ENCODE measurements at regions not wholly inside any gene's neighbourhood (a gene's known extent, or its start where the extent isn't known, plus 50 kb on each side); places are given as distances from the start of the nearest gene placed in this dataset.
A peak's percentile ranks its signal among the peaks of the same experiment; 100 is the strongest.

DNA sequence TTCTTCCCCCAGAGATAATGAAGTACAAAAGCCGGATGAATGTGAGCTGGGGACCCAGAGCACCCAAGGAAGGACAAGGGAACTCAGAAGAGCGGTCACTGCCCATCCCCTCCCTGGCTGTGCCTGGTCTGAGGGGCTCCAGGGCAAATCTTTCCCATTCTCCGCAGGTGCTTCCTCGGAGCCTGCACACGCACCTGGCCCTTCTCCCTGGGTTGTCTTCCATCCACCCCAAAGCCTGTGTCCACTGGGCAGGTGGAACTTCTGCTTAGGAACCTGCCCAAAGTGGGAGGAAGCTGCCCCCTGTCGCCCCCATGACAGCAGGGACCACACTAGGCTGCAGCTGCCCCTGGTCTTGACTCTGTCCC, 121.0 kb upstream of the FGF3 start:
- no peak for DNase-seq (ENCODE audit: low read depth)
- POLR2A ChIA-PET = no interaction called here
- H3K4me3 ChIP-seq (ENCODE audit: low read depth, low read length) = no peak overlapping the region
- TF ChIP-seq, protein P1, sequence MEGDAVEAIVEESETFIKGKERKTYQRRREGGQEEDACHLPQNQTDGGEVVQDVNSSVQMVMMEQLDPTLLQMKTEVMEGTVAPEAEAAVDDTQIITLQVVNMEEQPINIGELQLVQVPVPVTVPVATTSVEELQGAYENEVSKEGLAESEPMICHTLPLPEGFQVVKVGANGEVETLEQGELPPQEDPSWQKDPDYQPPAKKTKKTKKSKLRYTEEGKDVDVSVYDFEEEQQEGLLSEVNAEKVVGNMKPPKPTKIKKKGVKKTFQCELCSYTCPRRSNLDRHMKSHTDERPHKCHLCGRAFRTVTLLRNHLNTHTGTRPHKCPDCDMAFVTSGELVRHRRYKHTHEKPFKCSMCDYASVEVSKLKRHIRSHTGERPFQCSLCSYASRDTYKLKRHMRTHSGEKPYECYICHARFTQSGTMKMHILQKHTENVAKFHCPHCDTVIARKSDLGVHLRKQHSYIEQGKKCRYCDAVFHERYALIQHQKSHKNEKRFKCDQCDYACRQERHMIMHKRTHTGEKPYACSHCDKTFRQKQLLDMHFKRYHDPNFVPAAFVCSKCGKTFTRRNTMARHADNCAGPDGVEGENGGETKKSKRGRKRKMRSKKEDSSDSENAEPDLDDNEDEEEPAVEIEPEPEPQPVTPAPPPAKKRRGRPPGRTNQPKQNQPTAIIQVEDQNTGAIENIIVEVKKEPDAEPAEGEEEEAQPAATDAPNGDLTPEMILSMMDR (IDR thresholded peaks at IDR 0.05; ENCODE audit: insufficient read depth, low read depth, low read length) = no peak
- peaks cover 1% of the 10 kb centered on the region; the same call in 1 of the 2 replicates for H3K27me3 ChIP-seq (ENCODE audit: control insufficient read depth, insufficient read depth, low read length)
- no peaks in the 10 kb centered on the region for H3K36me3 ChIP-seq (ENCODE audit: control insufficient read depth, insufficient read depth, low read length)
- CTCF ChIA-PET = interaction anchor here (0.9 to 1.6 kb wide), 2 partner anchors 21 to 232 kb away, joined by 3 to 4 read pairs; no protein-coding TSS in a partner anchor

DNA sequence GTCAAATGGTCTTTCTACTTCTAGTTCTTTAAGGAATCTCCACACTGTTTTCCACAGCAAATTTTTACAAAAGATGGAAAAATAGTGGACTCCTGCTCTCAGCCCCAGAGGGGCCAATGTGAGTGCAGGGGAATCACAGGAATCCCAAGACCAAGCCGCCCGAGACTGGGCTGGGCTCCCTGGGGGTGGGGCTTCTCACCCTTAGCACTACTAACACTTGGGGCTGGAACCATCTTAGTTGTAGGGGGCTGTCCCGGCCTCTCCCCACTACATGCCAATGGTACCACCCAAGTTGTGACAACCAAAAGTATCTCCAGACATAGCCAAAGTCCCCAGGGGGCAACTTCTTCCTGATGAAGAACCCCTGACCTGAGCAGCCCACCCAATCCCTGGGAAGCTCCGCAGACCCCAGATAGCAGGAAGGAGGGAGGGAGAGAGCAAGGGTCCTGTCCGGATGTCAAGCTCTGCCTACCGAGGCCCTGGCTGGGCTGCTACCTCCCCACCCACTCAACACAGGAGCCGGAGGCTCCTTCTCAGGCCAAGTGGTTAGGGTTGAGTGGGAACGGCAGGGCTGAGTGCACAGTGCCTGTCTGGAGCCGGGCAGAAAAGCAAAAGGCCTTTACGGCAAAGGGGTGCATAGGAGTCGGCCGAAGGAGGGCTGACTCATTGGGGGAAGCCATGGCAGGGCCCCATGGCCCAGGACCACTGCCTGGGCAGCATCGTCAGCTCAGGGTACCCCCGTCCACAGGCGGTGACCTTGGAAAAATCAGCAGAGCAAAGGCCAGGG, 122.5 kb upstream of the FGF3 start:
- CTCF ChIA-PET = interaction anchor here (1.5 kb wide), 1 partner anchor 250 kb away, joined by 3 read pairs; no protein-coding TSS in a partner anchor
- H3K4me3 ChIP-seq (ENCODE audit: low read depth, low read length) = no peak overlapping the region
- DNase-seq (ENCODE audit: low read depth) = no peak
- no peaks in the 10 kb centered on the region for H3K36me3 ChIP-seq (ENCODE audit: control insufficient read depth, insufficient read depth, low read length)
- POLR2A ChIA-PET = no interaction called here
- TF ChIP-seq, protein P1 (IDR thresholded peaks at IDR 0.05; ENCODE audit: insufficient read depth, low read depth, low read length) = no peak
- peaks cover 4% of the 10 kb centered on the region; the same call in 1 of the 2 replicates for H3K27me3 ChIP-seq (ENCODE audit: control insufficient read depth, insufficient read depth, low read length)

- H3K27me3 ChIP-seq (ENCODE audit: control insufficient read depth, insufficient read depth, low read length) = peaks cover 4% of the 10 kb centered on the region; the same call in 1 of the 2 replicates
- CTCF ChIA-PET = interaction anchor here (1.5 kb wide), 1 partner anchor 249 kb away, joined by 3 read pairs; no protein-coding TSS in a partner anchor
- TF ChIP-seq, protein P1 (IDR thresholded peaks at IDR 0.05; ENCODE audit: insufficient read depth, low read depth, low read length) = no peak
- no peak for DNase-seq (ENCODE audit: low read depth)
- no peaks in the 10 kb centered on the region for H3K36me3 ChIP-seq (ENCODE audit: control insufficient read depth, insufficient read depth, low read length)
- no peak overlapping the region for H3K4me3 ChIP-seq (ENCODE audit: low read depth, low read length)
- POLR2A ChIA-PET = no interaction called here
Measured at GRCh38 chr11:69942333-69942820, 123.2 kb upstream of the FGF3 start.

GRCh38 chr11:69943066-69943465, 123.8 kb upstream of the FGF3 start:
- ChIA-PET POLR2A (no interaction called here), CTCF (interaction anchor here (1.5 kb wide), 1 partner anchor 249 kb away, joined by 3 read pairs; no protein-coding TSS in a partner anchor)
- no peak for DNase-seq (ENCODE audit: low read depth)
- no peaks in the 10 kb centered on the region for H3K36me3 ChIP-seq (ENCODE audit: control insufficient read depth, insufficient read depth, low read length)
- H3K27me3 ChIP-seq (ENCODE audit: control insufficient read depth, insufficient read depth, low read length) = peaks cover 4% of the 10 kb centered on the region; the same call in 1 of the 2 replicates
- TF ChIP-seq, protein P1 (IDR thresholded peaks at IDR 0.05; ENCODE audit: insufficient read depth, low read depth, low read length) = peak; percentile 14; the same call in 1 of the 2 replicates
- H3K4me3 ChIP-seq (ENCODE audit: low read depth, low read length) = no peak overlapping the region

DNA sequence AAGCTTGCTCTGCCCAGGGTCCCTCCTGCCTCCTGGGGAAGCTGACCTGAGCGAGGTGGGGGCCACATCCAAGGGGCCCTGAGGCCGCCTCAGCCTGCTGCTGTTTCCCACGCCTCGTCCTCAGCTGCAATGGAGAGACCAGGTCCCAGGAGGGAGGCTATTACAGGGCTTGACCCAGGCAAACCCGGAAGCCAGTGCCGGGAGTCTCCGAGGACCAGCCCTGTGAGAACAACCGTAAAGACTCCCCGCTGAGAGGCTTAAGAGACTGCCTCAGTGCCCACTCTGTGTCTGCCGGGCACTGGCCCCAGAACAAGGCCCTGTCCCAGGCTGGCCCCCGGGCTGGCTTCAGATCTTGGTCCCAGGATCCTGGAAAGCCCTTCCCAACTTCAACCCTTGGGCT, 124.3 kb upstream of the FGF3 start:
- TF ChIP-seq, protein P1 (IDR thresholded peaks at IDR 0.05; ENCODE audit: insufficient read depth, low read depth, low read length) = no peak
- DNase-seq (ENCODE audit: low read depth) = no peak
- Histone ChIP-seq H3K27me3 (ENCODE audit: control insufficient read depth, insufficient read depth, low read length) (peaks cover 4% of the 10 kb centered on the region; the same call in 1 of the 2 replicates), H3K36me3 (ENCODE audit: control insufficient read depth, insufficient read depth, low read length) (no peaks in the 10 kb centered on the region), H3K4me3 (ENCODE audit: low read depth, low read length) (no peak overlapping the region)
- ChIA-PET POLR2A (no interaction called here), CTCF (no interaction called here)

Data from BJ (cell line).